OCI-LY1 (cell line): ENCODE measurements at regions not wholly inside any gene's neighbourhood (a gene's known extent, or its start where the extent isn't known, plus 50 kb on each side); places are given as distances from the start of the nearest gene placed in this dataset.

Experiments used
- H2AFZ ChIP-seq: fragments of 200-600 bp; sonication (generic), shearing (Covaris generic); 2 replicates; pipeline ENCODE4 v1.6.0; 2014; ENCODE audit warnings: antibody characterized with exemption, mild to moderate bottlenecking, low read length
- H3F3A ChIP-seq: fragments of 200-600 bp; sonication (generic), shearing (Covaris generic); 2 replicates; pipeline ENCODE4 v1.6.0; 2014; ENCODE audit warnings: mild to moderate bottlenecking, antibody characterized with exemption, low read length, moderate library complexity; ENCODE audit not compliant: insufficient read depth
- H3K27ac ChIP-seq: fragments of 200-600 bp; sonication (generic); 2 replicates; pipeline ENCODE4 v1.5.1; 2014; ENCODE audit warnings: low read length, mixed run types, mild to moderate bottlenecking, low read depth; ENCODE audit not compliant: poor library complexity, severe bottlenecking
- H3K27me3 ChIP-seq: fragments of 200-600 bp; sonication (generic); 2 replicates; pipeline ENCODE4 v1.6.0; 2014; ENCODE audit warnings: antibody characterized with exemption, mild to moderate bottlenecking, low read length, moderate library complexity; ENCODE audit not compliant: insufficient read depth
- H3K36me3 ChIP-seq: fragments of 200-600 bp; sonication (generic); 2 replicates; pipeline ENCODE4 v1.6.1; 2014; ENCODE audit warnings: mild to moderate bottlenecking, antibody characterized with exemption, low read length, moderate library complexity, mixed read lengths; ENCODE audit not compliant: insufficient read depth
- H3K4me1 ChIP-seq: fragments of 200-600 bp; sonication (generic); 2 replicates; pipeline ENCODE4 v1.5.1; 2014; ENCODE audit warnings: mild to moderate bottlenecking, low read length, moderate library complexity; ENCODE audit not compliant: insufficient read depth, severe bottlenecking
- H3K4me2 ChIP-seq: fragments of 200-600 bp; sonication (generic), shearing (Covaris generic); 2 replicates; pipeline ENCODE4 v1.6.1; 2014; ENCODE audit warnings: low read length
- H3K4me3 ChIP-seq: fragments of 200-600 bp; sonication (generic); 2 replicates; pipeline ENCODE4 v1.5.1; 2014; ENCODE audit warnings: low read length, low read depth, mild to moderate bottlenecking, mixed read lengths; ENCODE audit not compliant: poor library complexity, severe bottlenecking
- H3K79me2 ChIP-seq: fragments of 200-600 bp; shearing (Covaris generic); 2 replicates; pipeline ENCODE4 v1.6.1; 2016; ENCODE audit warnings: mixed run types, low read length, mixed read lengths; ENCODE audit not compliant: insufficient read depth
- H3K9ac ChIP-seq: fragments of 200-600 bp; sonication (generic), shearing (Covaris generic); 2 replicates; pipeline ENCODE4 v1.6.1; 2014; ENCODE audit warnings: mild to moderate bottlenecking, low read length, mixed read lengths
- H3K9me2 ChIP-seq: fragments of 200-600 bp; sonication (generic), shearing (Covaris generic); 2 replicates; pipeline ENCODE4 v1.6.1; 2014; ENCODE audit warnings: low read depth, mild to moderate bottlenecking, low read length, mixed read lengths
- H3K9me3 ChIP-seq: fragments of 200-600 bp; shearing (Covaris generic); 2 replicates; pipeline ENCODE4 v1.6.1; 2014; ENCODE audit warnings: low read length, mixed read lengths
- H4K20me1 ChIP-seq: fragments of 200-600 bp; sonication (generic), shearing (Covaris generic); 2 replicates; pipeline ENCODE4 v1.6.0; 2016; ENCODE audit warnings: mild to moderate bottlenecking, low read length; ENCODE audit not compliant: insufficient read depth
- CTCF ChIP-seq: fragments of 200-600 bp; sonication (generic), shearing (Covaris generic); IDR thresholded peaks from 2 replicates; pipeline ENCODE4 v1.5.1; 2017; ENCODE audit warnings: mild to moderate bottlenecking, antibody characterized with exemption, low read length, moderate library complexity, mixed read lengths
- EZH2 ChIP-seq: fragments of 200-600 bp; sonication (generic), shearing (Covaris generic); IDR thresholded peaks from 2 replicates; pipeline ENCODE4 v1.8.0; 2017; ENCODE audit warnings: borderline replicate concordance, mixed run types, mild to moderate bottlenecking, antibody characterized with exemption, low read length, moderate library complexity, mixed read lengths

- no peaks in the 10 kb centered on the region for H3K36me3 ChIP-seq
- no peak overlapping the region for H2AFZ ChIP-seq
- no peak overlapping the region for H3K4me3 ChIP-seq
- H3K9ac ChIP-seq, result no peak overlapping the region
- H3K79me2 ChIP-seq, result no peaks in the 10 kb centered on the region
- H3K27ac ChIP-seq, result no peak overlapping the region
- no peaks in the 10 kb centered on the region for H3K4me1 ChIP-seq
- TF ChIP-seq EZH2 (no peak), CTCF (no peak)
- H3F3A ChIP-seq, result no peaks in the 10 kb centered on the region
- H3K9me3 ChIP-seq, result no peaks in the 10 kb centered on the region
- H3K4me2 ChIP-seq, result no peak overlapping the region
- no peaks in the 10 kb centered on the region for H3K9me2 ChIP-seq
- H4K20me1 ChIP-seq, result no peaks in the 10 kb centered on the region
- H3K27me3 ChIP-seq, result no peaks in the 10 kb centered on the region
Observed at GRCh38 chr4:106687026-106687425, 318.4 kb upstream of the GIMD1 start.

GRCh38 chr4:106681381-106681921, 312.9 kb upstream of the GIMD1 start:
- no peaks in the 10 kb centered on the region for H3K36me3 ChIP-seq
- H3K27me3 ChIP-seq, result no peaks in the 10 kb centered on the region
- no peaks in the 10 kb centered on the region for H4K20me1 ChIP-seq
- H3K27ac ChIP-seq, result no peak overlapping the region
- no peaks in the 10 kb centered on the region for H3K9me2 ChIP-seq
- no peaks in the 10 kb centered on the region for H3K79me2 ChIP-seq
- no peak overlapping the region for H2AFZ ChIP-seq
- H3K9me3 ChIP-seq, result no peaks in the 10 kb centered on the region
- TF ChIP-seq EZH2 (no peak), CTCF (no peak)
- H3K4me3 ChIP-seq, result no peak overlapping the region
- H3K9ac ChIP-seq, result no peak overlapping the region
- H3K4me2 ChIP-seq, result no peak overlapping the region
- no peaks in the 10 kb centered on the region for H3K4me1 ChIP-seq
- no peaks in the 10 kb centered on the region for H3F3A ChIP-seq

GRCh38 chr4:106679063-106679462, 310.5 kb upstream of the GIMD1 start:
- Histone ChIP-seq H3K4me3 (no peak overlapping the region), H3K4me1 (no peaks in the 10 kb centered on the region), H3K79me2 (no peaks in the 10 kb centered on the region), H4K20me1 (no peaks in the 10 kb centered on the region), H3K4me2 (no peak overlapping the region), H3K9ac (no peak overlapping the region), H3K27ac (no peak overlapping the region), H3K27me3 (no peaks in the 10 kb centered on the region), H3K36me3 (no peaks in the 10 kb centered on the region), H3K9me3 (no peaks in the 10 kb centered on the region), H3K9me2 (no peaks in the 10 kb centered on the region), H2AFZ (no peak overlapping the region), H3F3A (no peaks in the 10 kb centered on the region)
- TF ChIP-seq CTCF, result no peak
- no peak for TF ChIP-seq EZH2
